GM18511 (cell line): ENCODE measurements at regions not wholly inside any gene's neighbourhood (a gene's known extent, or its start where the extent isn't known, plus 50 kb on each side); places are given as distances from the start of the nearest gene placed in this dataset.

Source experiments
- ATAC-seq: cut with Tn5 transposase; IDR thresholded peaks from one replicate; pipeline ENCODE4 v1.9.1; 2021; ENCODE audit warnings: mild to moderate bottlenecking, moderate library complexity; ENCODE audit not compliant: unreplicated experiment

DNA sequence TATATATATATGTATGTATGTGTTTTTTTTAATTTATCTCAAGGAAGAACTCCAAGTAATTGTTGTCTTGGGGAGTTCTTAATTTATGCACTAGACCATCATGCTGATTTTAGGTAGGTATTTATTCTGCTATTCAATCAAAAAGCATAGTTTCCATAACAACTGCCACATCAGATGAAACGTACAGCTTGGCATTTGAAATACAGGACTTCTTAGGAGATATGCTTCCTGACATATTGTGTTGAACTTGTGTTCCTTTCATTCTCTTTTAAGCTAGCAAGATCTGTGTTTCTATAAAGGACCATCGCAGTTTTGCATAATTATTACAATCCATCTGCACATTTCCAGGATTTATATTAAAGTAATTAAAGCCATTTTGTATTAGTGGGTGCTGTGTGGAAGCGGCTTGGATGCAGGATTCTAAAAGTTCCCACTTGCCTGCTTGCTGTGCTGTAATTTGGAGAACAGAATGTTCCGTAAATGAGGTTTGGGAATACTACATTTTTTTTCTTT is 343.5 kb upstream of the FANCL start:
- no peak for ATAC-seq

DNA sequence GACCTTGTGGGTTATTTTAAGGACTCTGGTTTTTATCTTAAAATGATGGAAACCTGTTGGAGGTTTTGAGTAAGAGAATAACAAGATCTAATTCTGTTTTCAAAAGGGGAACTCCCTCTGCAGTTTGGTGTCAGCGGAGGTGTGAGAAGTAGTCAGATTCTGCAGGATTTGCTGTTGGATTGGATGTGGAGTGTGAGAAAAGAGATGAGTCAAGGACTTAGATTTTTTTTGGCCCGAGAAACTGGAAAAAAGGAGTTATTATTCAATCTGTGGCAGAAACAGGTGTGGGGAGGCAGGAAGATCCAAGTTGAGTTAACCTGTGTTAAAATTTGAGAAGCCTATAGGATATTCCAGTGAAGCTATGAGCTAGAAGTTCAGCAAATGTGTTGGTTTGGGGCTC is 337.2 kb upstream of the FANCL start:
- no peak for ATAC-seq

DNA sequence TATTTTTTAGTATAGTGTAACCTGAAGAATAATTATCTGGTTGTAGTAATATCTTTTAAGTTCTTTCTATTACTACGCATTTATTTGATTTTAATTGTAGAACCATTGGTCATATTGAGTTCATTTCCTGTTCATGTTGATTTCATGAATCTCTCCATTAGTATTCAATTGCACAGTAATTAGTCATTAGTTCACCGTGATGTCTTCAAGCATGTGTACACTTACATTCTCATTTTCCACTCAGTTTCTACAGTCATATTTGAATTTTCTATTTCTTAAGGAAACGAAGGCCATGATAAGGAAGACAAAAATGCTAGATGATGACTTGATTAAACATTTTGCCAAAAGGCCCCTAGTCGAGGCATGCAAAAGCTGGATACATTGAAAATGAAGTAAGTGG is 333.7 kb upstream of the FANCL start:
- ATAC-seq: no peak

DNA sequence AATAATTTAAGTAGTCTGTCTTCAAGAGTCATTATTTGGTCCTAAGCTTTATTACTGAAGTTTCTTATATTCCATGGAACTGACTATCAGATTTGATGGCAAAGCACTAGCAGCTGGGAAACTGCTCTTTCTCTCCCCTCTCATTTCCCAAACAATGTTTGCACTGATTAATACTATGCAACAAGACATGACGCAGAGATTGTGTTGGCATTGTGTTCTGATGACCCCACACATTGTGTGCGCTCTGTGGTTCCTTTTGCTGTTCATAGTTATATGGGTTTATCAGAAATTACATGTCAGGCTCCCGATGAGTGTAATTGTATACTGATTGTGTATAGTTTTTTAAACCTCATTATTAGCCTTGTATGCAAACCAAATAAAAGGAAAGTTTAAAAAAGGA is 331.6 kb upstream of the FANCL start:
- no peak for ATAC-seq

DNA sequence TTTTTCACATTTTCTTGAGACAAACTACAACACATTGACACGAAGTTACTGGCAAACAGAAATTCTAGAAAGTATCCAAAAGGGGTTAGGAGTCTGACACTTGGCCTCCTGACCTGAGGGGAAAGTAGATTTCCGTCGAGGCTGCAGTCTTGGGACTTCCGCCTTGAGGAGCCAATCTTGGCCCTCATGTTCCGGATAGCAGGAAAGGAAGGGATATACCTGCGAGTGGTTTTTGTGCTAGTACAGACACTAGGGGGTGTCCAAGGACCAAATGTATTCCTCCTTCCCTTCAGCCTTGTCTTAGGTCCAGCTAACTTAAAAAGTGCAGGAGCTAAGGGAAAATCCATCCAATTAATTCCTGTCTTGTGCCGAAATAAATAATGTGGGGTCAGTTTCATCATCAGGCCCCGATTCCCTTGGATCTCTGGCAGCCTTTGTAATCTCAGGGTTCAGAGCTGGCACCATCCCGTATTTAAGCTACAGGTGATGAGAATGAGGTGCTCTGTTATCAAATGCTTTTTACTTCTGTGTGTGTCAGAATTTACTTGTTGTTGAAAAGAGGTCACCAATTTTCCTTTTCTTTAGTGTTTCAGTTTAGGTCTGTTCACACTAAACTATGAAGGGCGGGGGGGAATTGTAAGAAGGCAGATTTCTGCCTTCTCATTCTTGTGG is 330.2 kb upstream of the FANCL start:
- peak; percentile 93 for ATAC-seq

DNA sequence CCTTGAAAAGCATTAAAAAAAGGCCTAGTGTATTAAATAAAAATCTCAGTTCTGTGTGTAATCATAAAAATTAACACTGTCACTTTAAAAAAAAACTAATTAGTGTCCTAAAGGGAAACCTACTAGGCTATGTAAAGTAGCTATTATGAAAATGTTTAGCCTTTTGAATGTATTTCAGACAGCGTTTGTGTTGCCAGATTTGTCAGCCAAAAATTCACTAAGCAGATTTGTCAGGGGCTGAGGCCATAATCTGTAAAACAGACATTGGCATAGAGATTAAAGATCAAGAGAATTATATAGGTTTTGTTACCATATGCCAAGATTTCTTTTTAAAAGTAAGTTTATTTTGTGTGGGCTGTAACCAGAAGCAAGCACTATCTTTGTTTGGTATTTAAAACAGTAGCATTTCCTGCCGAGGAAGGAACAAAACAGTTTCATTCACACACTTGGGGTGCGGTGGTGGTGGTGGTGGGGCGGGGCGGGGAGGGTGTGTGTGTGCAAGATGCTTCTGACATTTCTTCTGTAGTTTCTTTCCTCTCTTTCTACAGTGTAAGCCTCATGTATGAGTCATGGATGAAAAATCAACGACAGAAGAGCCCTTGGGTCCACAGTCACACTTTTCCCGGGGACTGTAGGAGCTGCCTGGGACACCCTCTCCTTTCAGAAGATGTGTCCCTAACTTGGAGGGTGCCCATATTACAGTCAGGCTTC is 328.5 kb upstream of the FANCL start:
- ATAC-seq: peak; percentile 37

DNA sequence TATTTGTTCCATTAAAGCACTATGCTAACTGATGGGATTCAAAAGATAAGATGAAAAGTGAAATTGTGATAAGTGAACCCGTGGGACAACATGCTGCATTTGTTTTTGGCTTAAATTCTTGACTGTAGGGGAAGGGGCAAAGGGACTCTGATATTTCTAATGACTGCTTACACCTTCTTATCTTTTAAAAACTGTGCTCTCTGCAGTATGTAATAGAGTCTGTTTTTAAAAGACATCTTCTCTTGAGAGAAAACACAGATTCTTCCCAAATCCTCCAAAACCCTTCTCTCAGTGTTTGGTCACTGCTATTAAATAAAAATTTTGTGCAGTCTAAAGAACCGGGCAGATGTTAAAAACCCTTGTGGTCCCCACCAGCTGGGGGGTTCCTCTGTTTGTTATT is 327.8 kb upstream of the FANCL start:
- ATAC-seq: no peak

DNA sequence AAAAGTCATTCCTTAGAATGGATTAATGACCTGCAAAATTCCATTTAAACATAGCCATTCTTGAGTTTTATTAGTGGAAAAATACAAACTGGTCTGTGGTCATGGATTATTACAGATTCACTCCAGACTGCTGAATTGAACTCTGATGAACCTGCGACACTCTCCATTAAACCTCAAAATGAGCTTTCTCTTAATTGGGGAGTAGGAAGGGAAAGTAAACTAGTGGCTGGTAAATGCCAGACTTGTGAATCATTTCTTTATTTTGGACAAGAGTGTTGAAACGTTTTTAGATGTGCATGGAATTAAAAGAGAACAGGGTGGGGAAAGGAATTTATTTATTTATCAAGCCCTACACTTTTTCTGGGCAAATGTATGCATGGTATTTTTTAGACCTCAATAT is 321.2 kb upstream of the FANCL start:
- ATAC-seq: no peak

DNA sequence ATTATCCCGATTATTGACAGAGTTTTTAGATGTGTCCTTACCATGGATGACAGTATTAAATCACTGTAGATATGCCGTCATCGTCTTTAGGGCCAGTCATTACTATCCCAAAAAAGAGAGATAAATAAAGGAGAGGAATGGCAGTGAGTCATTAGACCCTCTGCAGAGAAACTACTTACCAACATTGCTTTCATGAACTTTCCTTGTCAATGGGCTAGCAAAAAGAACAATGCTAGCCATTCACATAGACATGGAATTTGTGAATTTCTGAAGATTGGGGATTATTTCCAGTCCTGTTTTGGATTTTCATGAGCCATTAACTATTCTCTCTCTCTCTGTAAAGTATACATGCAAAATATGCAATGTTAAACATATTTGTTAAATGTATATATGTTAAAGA is 319.4 kb upstream of the FANCL start:
- ATAC-seq: no peak

DNA sequence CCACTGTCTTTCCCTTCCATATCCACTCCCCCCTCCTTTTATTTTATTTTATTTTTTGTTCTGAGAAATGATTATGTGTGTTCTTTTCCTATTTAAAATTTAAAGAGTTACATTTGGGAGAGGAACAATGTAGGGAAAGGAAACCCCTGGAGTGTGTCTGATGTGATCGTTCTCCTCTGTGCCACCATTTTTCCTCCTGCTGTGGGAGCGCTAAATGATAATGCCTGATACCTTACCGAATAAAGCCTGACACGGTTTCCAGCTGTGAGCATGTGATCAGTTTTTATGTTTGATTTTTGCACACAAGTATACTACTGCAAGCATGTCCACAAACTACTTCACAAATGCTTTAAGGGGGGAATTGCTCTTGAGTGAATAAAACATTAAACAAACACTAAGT is 317.8 kb upstream of the FANCL start:
- ATAC-seq: no peak

DNA sequence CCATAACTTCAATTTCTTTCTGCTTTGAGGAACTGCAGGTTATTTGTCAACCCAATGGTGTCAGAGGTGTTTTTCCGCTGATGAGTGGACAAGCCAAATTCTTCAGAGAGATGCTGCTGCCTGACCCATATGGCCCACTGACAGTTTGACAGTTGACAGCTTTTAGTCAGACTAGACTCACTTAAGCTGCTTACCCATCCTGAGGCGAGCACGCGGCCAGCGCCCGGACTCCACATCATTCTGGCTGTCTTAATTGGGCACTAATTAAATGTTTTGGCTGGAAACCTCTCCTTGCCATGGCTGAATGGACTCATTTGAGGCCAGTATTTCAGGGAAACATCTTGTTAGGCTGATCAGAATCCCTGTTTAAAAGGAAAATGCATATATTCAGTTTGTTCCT is 316.1 kb upstream of the FANCL start:
- ATAC-seq: no peak

DNA sequence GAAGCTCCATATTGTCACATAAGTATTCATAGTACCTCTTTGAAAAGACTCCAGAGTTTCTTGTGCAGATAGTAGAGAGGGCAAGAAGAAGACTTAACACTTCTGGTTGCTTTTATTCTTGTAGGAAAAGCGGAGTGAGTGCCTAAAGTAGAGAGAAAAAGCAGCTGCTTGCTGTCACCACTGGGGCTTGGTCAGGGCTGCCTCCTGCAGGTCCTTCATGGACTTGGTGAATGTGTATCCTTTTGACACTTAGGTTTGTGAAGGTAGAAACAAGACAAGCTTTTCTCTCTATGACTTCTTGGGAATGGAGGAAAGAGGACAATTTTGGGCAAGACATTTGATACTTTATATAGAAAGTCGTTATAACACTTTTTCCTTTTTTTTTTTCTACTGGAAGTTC is 312.8 kb upstream of the FANCL start:
- ATAC-seq: no peak

DNA sequence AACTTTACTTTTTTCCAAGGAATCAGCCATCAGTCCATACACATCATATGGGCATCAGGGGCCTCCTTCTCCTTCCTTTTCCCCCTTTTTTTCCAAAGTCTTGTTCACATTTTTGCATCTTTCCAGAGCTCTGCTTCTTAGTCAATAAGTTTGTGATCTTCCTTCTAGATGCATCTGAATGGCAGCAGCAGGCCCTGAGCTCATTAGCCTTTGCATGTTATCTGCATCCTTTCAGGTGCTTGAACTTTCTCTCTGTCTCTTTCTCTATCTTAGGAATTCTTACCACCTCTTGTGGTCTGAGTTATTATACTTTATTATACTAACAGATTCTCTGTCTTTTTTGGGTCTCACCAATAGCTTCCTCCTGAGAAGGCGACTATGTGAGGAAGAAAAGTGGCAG is 312.4 kb upstream of the FANCL start:
- no peak for ATAC-seq

DNA sequence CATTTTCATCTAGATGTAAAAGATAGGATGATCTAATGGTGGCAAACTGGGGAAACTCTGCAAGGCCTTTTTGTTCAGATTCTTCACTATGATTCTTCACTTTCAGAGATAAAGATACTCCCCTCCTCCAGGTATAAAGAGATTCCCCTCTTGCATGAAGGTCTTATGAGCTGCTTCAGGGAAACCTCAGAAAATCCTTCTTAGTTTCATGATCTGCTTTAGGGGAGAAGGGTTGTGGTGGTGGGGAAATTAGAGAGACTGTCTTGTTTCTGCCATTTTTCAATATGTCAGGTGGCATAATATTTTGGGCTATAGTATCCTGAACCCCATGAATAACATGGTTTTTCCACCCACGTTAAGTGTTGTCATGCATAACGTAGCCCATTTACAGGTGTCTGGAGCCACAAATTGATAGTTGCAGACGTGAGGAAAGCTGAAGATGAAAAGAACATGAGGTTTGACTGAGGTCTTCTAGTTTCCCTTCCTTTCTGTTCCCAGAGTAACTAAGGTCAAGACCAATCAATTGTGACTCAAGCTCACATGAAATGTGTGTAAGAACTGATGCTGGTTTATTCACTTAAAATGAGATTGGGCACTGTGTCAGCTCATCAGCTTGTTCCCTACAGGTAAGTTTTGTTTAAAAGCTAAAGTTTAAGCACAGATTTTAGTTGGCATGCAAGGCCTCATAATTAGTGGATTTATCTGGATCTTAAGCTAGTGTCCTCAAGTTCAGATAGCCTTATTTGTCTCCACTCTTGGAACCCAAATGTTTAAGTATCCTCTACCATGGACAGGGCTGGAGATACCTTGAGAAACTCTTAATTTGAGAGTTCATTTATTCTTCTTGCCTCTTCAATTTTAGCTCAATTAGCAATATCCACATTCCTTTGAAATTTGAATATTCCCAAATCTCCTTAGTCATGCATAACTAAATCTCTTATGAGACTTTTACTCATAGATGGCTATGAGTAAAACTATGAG is 304.5 kb upstream of the FANCL start:
- no peak for ATAC-seq

DNA sequence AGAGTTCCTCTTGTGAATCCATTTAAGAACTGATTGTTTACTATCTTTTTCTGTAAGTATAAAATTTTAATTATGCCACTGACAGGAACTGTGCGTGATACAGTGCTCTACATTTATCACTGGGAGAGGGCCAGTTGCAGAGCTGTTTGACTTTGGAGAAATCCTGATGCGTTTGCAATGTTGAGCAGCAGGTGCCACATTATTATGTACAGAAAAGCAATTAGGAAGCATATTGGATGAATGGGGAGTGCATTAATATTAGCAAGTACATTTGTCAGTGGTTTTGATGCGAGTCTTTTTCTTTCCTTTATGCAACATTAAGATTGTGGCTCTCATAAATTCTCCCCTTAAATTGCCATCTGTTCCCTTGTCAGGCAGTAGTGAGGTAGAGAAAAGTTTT is 302.3 kb upstream of the FANCL start:
- ATAC-seq: no peak

DNA sequence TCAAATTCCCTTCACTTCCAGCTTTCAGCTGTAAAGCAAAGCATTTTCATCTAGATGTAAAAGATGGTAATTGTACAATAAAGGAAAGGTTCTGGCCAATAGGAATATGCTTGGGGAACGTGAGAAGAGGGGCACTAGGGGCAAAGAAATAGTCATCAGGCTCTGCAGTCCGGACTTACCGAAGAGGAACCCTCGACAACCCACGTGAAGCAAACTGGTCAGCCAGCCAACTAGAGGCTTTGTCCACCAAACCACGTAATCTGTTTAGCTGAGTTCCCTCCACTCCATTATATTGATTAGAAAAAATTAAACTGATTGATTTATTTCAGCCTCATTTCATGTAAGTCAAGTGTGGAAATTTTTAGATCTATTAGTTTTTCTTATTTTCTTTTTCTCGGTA is 300.4 kb upstream of the FANCL start:
- ATAC-seq: no peak

DNA sequence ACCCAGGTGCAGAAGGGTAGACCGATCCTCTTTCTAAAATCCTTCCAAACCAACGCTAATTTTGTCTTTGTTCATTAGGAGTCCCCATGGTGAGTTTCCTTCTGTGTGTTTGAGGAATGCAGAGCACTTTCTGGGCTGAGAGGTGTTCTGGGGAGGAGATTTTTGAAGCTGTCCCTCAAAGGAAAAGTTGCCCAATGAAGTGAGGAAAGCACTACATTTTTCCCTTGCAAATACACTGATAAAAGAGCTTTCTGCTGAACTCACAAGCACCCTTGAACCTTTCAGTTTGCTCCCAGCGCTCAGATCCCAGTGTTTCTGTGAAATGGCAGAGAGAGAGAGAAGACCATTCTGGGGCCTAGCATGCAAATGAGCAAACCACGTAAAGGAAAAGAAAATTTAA is 299.6 kb upstream of the FANCL start:
- no peak for ATAC-seq

DNA sequence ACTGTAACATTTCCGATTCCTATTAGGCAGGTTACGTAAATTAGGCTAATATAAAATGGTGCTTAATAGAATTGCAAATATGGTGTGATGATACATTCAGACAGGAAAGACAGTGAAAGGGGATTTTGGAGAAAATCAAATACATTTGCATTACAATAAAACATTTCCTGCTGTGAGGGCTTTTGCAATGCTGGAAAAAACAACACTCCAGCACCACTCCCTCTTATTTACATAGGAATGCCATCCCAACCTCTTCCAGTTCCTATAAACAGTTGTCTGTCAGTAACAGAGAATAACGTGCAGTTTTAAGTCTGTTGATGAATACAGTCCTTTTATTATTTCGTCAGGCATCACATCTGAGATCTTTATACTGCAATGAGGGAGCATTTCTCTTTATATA is 298.8 kb upstream of the FANCL start:
- no peak for ATAC-seq

DNA sequence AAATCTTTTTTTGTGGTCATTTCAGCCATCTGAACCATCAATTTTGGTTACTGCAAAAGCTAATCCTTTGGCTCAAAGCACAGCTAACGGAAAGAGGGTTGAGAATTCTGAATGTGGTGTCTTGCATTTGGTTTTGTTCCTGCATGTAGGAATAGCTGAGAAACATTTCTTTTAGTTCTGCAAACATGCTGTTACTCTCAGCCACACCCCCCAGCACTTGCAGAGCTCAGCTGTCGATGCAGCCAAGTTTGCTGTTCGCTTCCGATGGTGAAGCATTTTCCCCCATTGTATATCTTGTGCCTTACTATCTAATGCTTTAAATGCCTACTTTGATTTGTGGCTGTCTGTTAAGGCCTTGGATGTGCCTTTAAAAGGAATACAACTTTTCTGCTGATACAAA is 294.9 kb upstream of the FANCL start:
- no peak for ATAC-seq

DNA sequence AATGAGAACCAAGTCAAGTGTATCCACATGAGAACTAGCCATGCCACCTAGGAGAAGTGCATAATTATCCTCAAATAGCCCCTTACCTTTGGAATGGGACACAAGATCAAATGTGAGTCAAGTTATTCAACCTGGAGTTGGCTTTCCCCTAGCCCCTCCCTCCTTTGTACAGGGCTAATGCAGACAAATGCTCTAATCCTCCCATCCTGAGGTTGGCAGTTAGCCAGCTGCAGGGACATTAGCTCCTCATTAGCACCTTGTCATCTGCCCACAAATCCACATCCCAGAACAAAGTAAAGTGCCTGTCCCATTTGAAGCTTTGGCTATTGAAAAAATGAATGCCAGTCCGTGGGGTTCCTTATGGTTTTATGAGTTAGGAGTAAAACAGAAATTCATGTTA is 294.1 kb upstream of the FANCL start:
- no peak for ATAC-seq

DNA sequence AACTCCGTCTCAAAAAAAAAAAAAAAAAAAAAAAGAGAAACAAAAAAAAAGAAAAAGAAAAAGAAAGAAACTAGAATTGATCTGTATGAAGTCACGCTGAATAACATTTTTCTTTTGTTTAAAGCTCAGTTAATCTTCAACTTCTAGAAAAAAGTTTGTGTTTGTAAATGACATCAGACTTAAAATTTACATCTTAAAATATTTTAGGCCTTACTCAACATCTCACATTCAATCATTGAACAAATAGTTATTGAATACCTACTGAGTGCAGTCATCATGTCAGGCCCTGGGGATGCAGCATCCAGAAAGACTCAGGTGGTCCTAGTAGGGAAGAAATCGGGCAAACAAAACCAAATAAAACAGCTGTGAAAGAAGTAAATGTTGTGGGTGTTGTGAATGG is 292.3 kb upstream of the FANCL start:
- no peak for ATAC-seq

DNA sequence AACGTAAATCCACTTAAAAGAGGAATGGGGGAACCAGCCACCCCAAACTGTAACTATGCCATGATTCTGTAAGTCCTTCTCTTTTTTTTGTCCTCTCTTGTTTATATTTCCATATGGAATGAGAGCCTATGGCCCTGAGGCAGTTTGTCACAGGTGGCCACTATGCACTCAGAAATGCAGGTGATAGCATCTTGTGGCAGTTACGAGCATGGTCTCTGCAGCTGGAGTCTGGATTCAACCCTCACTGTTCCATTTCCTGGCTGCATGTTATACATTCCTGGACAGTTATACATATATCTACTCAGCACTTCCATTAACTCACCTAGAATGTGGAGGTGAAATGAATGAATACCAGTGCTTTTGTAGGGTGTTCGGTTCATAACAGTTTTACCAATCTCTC is 291.5 kb upstream of the FANCL start:
- ATAC-seq: no peak
